ENCODE measurements at regions not wholly inside any gene's neighbourhood (a gene's known extent, or its start where the extent isn't known, plus 50 kb on each side); places are given as distances from the start of the nearest gene placed in this dataset.

GRCh38 chr17:79455636-79456035 lies 155.2 kb downstream of the RBFOX3 start (continued):
- TF ChIP-seq CTCF (IDR thresholded peaks at IDR 0.05 in 2 of 3, conservative IDR thresholded peaks at IDR 0.05 in 1 of 3; ENCODE audit: borderline replicate concordance in 1 of 3, insufficient read depth in 1 of 3, low read depth in 2 of 3, low read length in 2 of 3), result no peak
- no peak for TF ChIP-seq POLR2A (IDR thresholded peaks at IDR 0.05; ENCODE audit: borderline replicate concordance, extremely low read depth, insufficient read depth, insufficient read length)

GRCh38 chr17:79454826-79455225 lies 156.0 kb downstream of the RBFOX3 start:
- CTCF ChIA-PET, result no interaction called here
- no peaks in the 10 kb centered on the region for H3K9me2 ChIP-seq (ENCODE audit: insufficient read depth)
- no peak overlapping the region for H3K4me3 ChIP-seq (replicated peaks in 1 of 2; ENCODE audit: low read depth in 1 of 2, low read length in 2 of 2)
- POLR2A ChIA-PET, result no interaction called here
- no TSS peak for BruUV-seq (replicated peaks)
- H3K79me2 ChIP-seq (ENCODE audit: insufficient read depth, low read length), result no peaks in the 10 kb centered on the region
- TF ChIP-seq ZFX (IDR thresholded peaks at IDR 0.05) (no peak), TCF7L2 (IDR thresholded peaks at IDR 0.05; ENCODE audit: borderline replicate concordance, extremely low read depth, insufficient read depth, insufficient read length) (no peak), SRF (IDR thresholded peaks at IDR 0.05; ENCODE audit: low read depth) (no peak), REST (IDR thresholded peaks at IDR 0.05; ENCODE audit: low read depth) (no peak), EZH2phosphoT487 (IDR thresholded peaks at IDR 0.05; ENCODE audit: borderline replicate concordance) (no peak), YY1 (IDR thresholded peaks at IDR 0.05; ENCODE audit: extremely low read depth, insufficient replicate concordance, low read depth, low read length) (no peak), ATF3 (IDR thresholded peaks at IDR 0.05) (no peak), CTCF (IDR thresholded peaks at IDR 0.05 in 2 of 3, conservative IDR thresholded peaks at IDR 0.05 in 1 of 3; ENCODE audit: borderline replicate concordance in 1 of 3, insufficient read depth in 1 of 3, low read depth in 2 of 3, low read length in 2 of 3) (no peak), MAX (IDR thresholded peaks at IDR 0.05) (no peak), CBX3 (IDR thresholded peaks at IDR 0.05; ENCODE audit: low read depth) (no peak), ZNF274 (IDR thresholded peaks at IDR 0.05; ENCODE audit: low read depth, low read length) (no peak), POLR2A (IDR thresholded peaks at IDR 0.05; ENCODE audit: borderline replicate concordance, extremely low read depth, insufficient read depth, insufficient read length) (no peak), SP1 (IDR thresholded peaks at IDR 0.05; ENCODE audit: low read depth) (no peak), CEBPB (IDR thresholded peaks at IDR 0.05; ENCODE audit: low read depth) (no peak), EGR1 (IDR thresholded peaks at IDR 0.05; ENCODE audit: low read depth) (no peak)
- H2AFZ ChIP-seq (ENCODE audit: low read depth, low read length, poor library complexity, severe bottlenecking), result no peak overlapping the region
- no peaks in the 10 kb centered on the region for H3K27me3 ChIP-seq (ENCODE audit: insufficient read depth, low read length)
- H3K9me3 ChIP-seq (ENCODE audit: control insufficient read depth in 1 of 2, insufficient read depth in 1 of 2, low read depth in 1 of 2, low read length in 2 of 2), result no peaks in the 10 kb centered on the region
- H3K4me2 ChIP-seq (ENCODE audit: low read length), result no peak overlapping the region
- H3K27ac ChIP-seq (ENCODE audit: low read depth, low read length), result no peak overlapping the region
- no peak for ATAC-seq
- DNase-seq (ENCODE audit: low read depth, low spot score), result no peak
- no peaks in the 10 kb centered on the region for H3K36me3 ChIP-seq (ENCODE audit: control insufficient read depth in 1 of 2, insufficient read depth in 2 of 2, low read length in 2 of 2)
- RAD21 ChIA-PET (ENCODE audit: low non-redundant PET in 1 of 2, low total read pairs in 2 of 2, uncharacterized antibody in 2 of 2, unreplicated experiment in 2 of 2), result no interaction called here
- H4K20me1 ChIP-seq (ENCODE audit: insufficient read depth), result no peaks in the 10 kb centered on the region
- no peaks in the 10 kb centered on the region for H3K4me1 ChIP-seq (ENCODE audit: control insufficient read depth in 1 of 2, insufficient read depth in 2 of 2, low read length in 2 of 2)
- no peak overlapping the region for H3K9ac ChIP-seq (ENCODE audit: low read length)
- intact Hi-C loops (cut with micrococcal nuclease), result no loop called here
